OCI-LY7 (cell line): ENCODE measurements at regions not wholly inside any gene's neighbourhood (a gene's known extent, or its start where the extent isn't known, plus 50 kb on each side); places are given as distances from the start of the nearest gene placed in this dataset.

Experiments used
- BruUV-seq: library from RNA; stranded (reverse); fragments of 400-500 nt; replicated peaks from 2 replicates; lab custom pipeline; 2021; lab: Mats Ljungman, UMichigan
- CTCF ChIA-PET: fragments of 300-600 bp; sonication (Branson Sonifier 250); formaldehyde crosslinking; loops from one replicate; lab custom pipeline; 2022; ENCODE audit warnings: antibody characterized with exemption; ENCODE audit not compliant: unreplicated experiment; lab: Charles Lee
- POLR2A ChIA-PET: fragments of 300-600 bp; sonication (Branson Sonifier 250); formaldehyde crosslinking; loops from one replicate; lab custom pipeline; 2022; ENCODE audit warnings: antibody characterized with exemption; lab: Charles Lee
- DNase-seq: peaks from one replicate; pipeline ENCODE4 v3.0.0-alpha.2; 2015; ENCODE audit warnings: low spot score
- H2AFZ ChIP-seq: fragments of 200-600 bp; sonication (generic), shearing (Covaris generic); 2 replicates; pipeline ENCODE4 v1.6.1; 2014; ENCODE audit warnings: mild to moderate bottlenecking, antibody characterized with exemption, low read length, moderate library complexity
- H3K27ac ChIP-seq: fragments of 200-600 bp; sonication (generic); 2 replicates; pipeline ENCODE4 v1.5.1; 2014; ENCODE audit warnings: mixed run types, low read depth, mild to moderate bottlenecking, moderate library complexity, low read length, inconsistent platforms; ENCODE audit not compliant: poor library complexity, severe bottlenecking
- H3K36me3 ChIP-seq: fragments of 200-600 bp; sonication (generic); 2 replicates; pipeline ENCODE4 v1.6.1; 2014; ENCODE audit warnings: mild to moderate bottlenecking, antibody characterized with exemption, low read length, moderate library complexity, mixed read lengths; ENCODE audit not compliant: insufficient read depth
- H3K4me1 ChIP-seq: fragments of 200-600 bp; sonication (generic); 2 replicates; pipeline ENCODE4 v1.5.1; 2014; ENCODE audit warnings: mild to moderate bottlenecking, low read length; ENCODE audit not compliant: insufficient read depth, poor library complexity, severe bottlenecking
- H3K4me2 ChIP-seq: fragments of 200-600 bp; sonication (generic); 2 replicates; pipeline ENCODE4 v1.6.1; 2014; ENCODE audit warnings: mild to moderate bottlenecking, low read length
- H3K4me3 ChIP-seq: fragments of 200-600 bp; sonication (generic); 2 replicates; pipeline ENCODE4 v1.5.1; 2014; ENCODE audit warnings: mild to moderate bottlenecking, low read depth, low read length; ENCODE audit not compliant: poor library complexity, severe bottlenecking
- H3K79me2 ChIP-seq: fragments of 200-600 bp; sonication (generic); 2 replicates; pipeline ENCODE4 v1.6.1; 2016; ENCODE audit warnings: low read depth, mild to moderate bottlenecking, low read length, moderate library complexity, mixed read lengths; ENCODE audit not compliant: insufficient read depth
- H3K9me2 ChIP-seq: fragments of 200-600 bp; sonication (generic); 2 replicates; pipeline ENCODE4 v1.6.1; 2016; ENCODE audit warnings: mild to moderate bottlenecking, low read length, mixed read lengths; ENCODE audit not compliant: insufficient read depth
- H3K9me3 ChIP-seq: fragments of 200-600 bp; sonication (generic); 2 replicates; pipeline ENCODE4 v1.6.1; 2014; ENCODE audit warnings: mild to moderate bottlenecking, mixed run types, low read length, mixed read lengths
- H4K20me1 ChIP-seq: fragments of 200-600 bp; sonication (generic); 2 replicates; pipeline ENCODE4 v1.6.1; 2014; ENCODE audit warnings: mild to moderate bottlenecking, antibody characterized with exemption, low read length, moderate library complexity, mixed read lengths; ENCODE audit not compliant: insufficient read depth
- EZH2phosphoT487 ChIP-seq: fragments of 200-600 bp; sonication (generic); IDR thresholded peaks from 2 replicates; pipeline ENCODE4 v1.6.1; 2018; ENCODE audit warnings: low read depth, borderline replicate concordance, mild to moderate bottlenecking, mixed run types, antibody characterized with exemption, low read length, moderate library complexity, mixed read lengths
- intact Hi-C: fragments of 100-400 bp; cut with micrococcal nuclease; formaldehyde crosslinking; loops from one replicate; pipeline ENCODE4 v1.10.0; 2022; ENCODE audit not compliant: unreplicated experiment
- TF ChIP-seq, protein P1 (sequence below): fragments of 200-600 bp; sonication (generic); conservative IDR thresholded peaks from 2 replicates; pipeline ENCODE4 v1.5.1; 2014; ENCODE audit warnings: mild to moderate bottlenecking, antibody characterized with exemption, low read length, moderate library complexity, mixed read lengths

DNA sequence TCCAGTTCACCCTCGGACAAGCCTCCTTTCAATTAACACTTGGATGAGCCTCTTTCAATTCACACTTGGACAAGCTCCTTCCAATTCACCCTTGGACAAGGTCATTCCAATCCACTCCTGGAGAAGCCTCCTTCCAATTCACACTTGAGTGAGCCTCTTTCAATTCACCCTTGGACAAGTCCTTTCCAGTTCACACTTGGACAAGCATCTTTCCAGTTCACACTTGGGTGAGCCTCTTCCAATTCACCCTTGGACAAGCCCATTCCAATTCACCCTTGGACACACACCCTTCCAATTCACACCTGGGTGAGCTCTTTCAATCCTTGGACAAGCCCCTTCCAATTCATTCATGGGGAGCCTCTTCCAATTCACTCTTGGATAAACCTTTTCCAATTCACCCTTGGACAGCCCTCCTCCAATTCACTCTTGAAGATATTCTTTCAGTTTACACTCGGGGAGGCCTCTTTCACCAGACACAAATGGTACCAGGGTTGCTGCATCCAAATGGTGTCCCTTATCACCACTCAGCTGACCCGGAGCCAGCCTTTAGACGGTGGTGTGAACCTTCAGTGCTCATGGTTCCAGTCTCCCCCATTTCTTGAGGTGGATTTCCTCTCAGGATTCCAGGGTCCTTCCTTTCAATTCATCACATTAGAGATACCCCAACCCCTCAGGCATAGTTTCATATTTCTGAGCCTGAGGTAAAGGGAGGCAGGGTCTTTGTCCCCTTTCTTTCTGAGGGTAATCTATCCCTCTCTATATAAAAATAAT is 183.6 kb downstream of the SH3BP4 start:
- TF ChIP-seq EZH2phosphoT487 = no peak
- TF ChIP-seq, protein P1, sequence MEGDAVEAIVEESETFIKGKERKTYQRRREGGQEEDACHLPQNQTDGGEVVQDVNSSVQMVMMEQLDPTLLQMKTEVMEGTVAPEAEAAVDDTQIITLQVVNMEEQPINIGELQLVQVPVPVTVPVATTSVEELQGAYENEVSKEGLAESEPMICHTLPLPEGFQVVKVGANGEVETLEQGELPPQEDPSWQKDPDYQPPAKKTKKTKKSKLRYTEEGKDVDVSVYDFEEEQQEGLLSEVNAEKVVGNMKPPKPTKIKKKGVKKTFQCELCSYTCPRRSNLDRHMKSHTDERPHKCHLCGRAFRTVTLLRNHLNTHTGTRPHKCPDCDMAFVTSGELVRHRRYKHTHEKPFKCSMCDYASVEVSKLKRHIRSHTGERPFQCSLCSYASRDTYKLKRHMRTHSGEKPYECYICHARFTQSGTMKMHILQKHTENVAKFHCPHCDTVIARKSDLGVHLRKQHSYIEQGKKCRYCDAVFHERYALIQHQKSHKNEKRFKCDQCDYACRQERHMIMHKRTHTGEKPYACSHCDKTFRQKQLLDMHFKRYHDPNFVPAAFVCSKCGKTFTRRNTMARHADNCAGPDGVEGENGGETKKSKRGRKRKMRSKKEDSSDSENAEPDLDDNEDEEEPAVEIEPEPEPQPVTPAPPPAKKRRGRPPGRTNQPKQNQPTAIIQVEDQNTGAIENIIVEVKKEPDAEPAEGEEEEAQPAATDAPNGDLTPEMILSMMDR = no peak
- Histone ChIP-seq H4K20me1 (no peaks in the 10 kb centered on the region), H3K4me1 (no peaks in the 10 kb centered on the region), H3K9me2 (no peaks in the 10 kb centered on the region), H3K9me3 (no peaks in the 10 kb centered on the region), H3K27ac (no peak overlapping the region), H2AFZ (no peak overlapping the region), H3K4me2 (no peak overlapping the region), H3K4me3 (no peak overlapping the region), H3K79me2 (no peaks in the 10 kb centered on the region), H3K36me3 (no peaks in the 10 kb centered on the region)
- DNase-seq = no peak
- no TSS peak for BruUV-seq
- intact Hi-C loops = loop anchor here (10.0 kb wide), 1 partner anchor 459 kb away; no protein-coding TSS in a partner anchor
- ChIA-PET CTCF (no interaction called here), POLR2A (interaction anchor here (1.7 kb wide), 1 partner anchor 10 kb away, joined by 4 read pairs; no protein-coding TSS in a partner anchor)

DNA sequence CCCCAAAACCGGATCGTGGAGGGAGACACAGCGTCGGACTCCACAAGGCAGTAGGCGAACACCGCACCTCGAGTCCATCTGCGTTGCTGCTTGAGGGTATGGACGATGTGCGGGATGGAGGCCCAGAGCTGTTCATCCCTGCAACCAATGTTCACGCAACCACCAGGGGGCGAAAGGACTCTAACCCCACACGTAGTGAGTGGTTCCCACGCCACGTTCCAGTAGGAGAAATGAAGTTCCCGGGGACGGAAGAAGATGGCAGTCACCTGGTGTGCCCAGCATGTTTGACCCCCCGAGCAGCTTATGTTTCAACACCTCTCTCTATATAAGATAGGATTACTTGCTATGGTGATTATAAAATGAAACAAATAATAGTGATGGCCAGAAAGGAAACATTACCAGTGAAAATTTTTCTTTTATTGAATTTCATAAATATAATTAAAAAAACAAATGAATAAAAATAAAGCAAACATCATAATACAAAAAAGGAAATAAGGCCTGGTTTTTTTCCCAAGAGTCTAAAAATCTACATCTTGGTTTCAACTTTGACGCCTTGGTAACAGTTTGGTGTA is 184.3 kb downstream of the SH3BP4 start:
- Histone ChIP-seq H4K20me1 (no peaks in the 10 kb centered on the region), H3K4me3 (no peak overlapping the region), H3K27ac (no peak overlapping the region), H3K9me2 (no peaks in the 10 kb centered on the region), H2AFZ (no peak overlapping the region), H3K36me3 (no peaks in the 10 kb centered on the region), H3K4me2 (no peak overlapping the region), H3K4me1 (no peaks in the 10 kb centered on the region), H3K9me3 (no peaks in the 10 kb centered on the region), H3K79me2 (no peaks in the 10 kb centered on the region)
- no TSS peak for BruUV-seq
- intact Hi-C loops = loop anchor here (10.0 kb wide), 1 partner anchor 459 kb away; no protein-coding TSS in a partner anchor
- POLR2A ChIA-PET = no interaction called here
- no peak for TF ChIP-seq EZH2phosphoT487
- TF ChIP-seq, protein P1 = peak; percentile 74
- DNase-seq = peak; percentile 27
- CTCF ChIA-PET = no interaction called here

DNA sequence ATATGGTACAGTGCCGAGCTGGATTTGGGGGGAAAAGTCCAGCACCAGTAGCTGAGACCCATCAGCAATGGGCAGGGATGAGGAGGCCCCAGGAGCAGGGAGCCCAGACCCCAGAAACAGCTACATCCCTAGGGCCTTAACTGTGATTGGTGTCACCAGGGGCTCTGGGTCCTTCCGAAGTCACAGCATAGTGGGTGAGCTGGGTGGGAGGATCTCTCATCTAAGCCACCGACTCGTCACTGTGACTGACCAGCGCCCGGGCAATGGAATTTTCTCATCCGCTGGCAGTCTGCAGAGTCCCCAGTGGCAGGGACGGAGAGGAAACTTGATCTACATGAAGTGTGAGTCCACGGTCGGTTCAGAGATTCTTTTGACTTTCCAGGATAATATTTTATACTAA is 186.5 kb downstream of the SH3BP4 start:
- Histone ChIP-seq H3K4me3 (no peak overlapping the region), H3K9me2 (no peaks in the 10 kb centered on the region), H3K4me1 (no peaks in the 10 kb centered on the region), H3K4me2 (no peak overlapping the region), H3K9me3 (no peaks in the 10 kb centered on the region), H4K20me1 (no peaks in the 10 kb centered on the region), H3K36me3 (no peaks in the 10 kb centered on the region), H3K79me2 (no peaks in the 10 kb centered on the region), H2AFZ (no peak overlapping the region), H3K27ac (no peak overlapping the region)
- no TSS peak for BruUV-seq
- intact Hi-C loops = loop anchor here (10.0 kb wide), 1 partner anchor 456 kb away; no protein-coding TSS in a partner anchor
- no peak for DNase-seq
- TF ChIP-seq, protein P1 = no peak
- CTCF ChIA-PET = no interaction called here
- POLR2A ChIA-PET = no interaction called here
